HT1080 (cell line): ENCODE measurements at regions not wholly inside any gene's neighbourhood (a gene's known extent, or its start where the extent isn't known, plus 50 kb on each side); places are given as distances from the start of the nearest gene placed in this dataset.
"Not testable (repeated sequence)": the region's sequence is repeated elsewhere in the genome, so short reads cannot be mapped to it uniquely, and the experiment has no call there.

ENCODE experiments used
- DNase-seq: peaks from one replicate; pipeline ENCODE4 v3.0.0-alpha.2; 2015; ENCODE audit warnings: low read depth

- no peak for DNase-seq
These were observed 322.8 kb downstream of the SEC16B start for GRCh38 chr1:177646757-177647730.

GRCh38 chr1:177645491-177646190, 324.2 kb downstream of the SEC16B start:
- DNase-seq: no peak

GRCh38 chr1:177640687-177641086, 329.2 kb downstream of the SEC16B start:
- DNase-seq: no peak

GRCh38 chr1:177634151-177634550, 335.7 kb downstream of the SEC16B start:
- not testable (repeated sequence) for DNase-seq

GRCh38 chr1:177632923-177633615, 336.8 kb downstream of the SEC16B start:
- no peak for DNase-seq

- DNase-seq: no peak
These were observed 338.1 kb downstream of the SEC16B start for GRCh38 chr1:177631770-177632169.

GRCh38 chr1:177629526-177629925, 340.3 kb downstream of the SEC16B start:
- DNase-seq: no peak

- DNase-seq: no peak
These were observed 342.5 kb downstream of the SEC16B start for GRCh38 chr1:177627148-177627910.

- DNase-seq: peak; percentile 2
These were observed 349.1 kb downstream of the SEC16B start for GRCh38 chr1:177620636-177621190.

GRCh38 chr1:177615251-177615650, 354.6 kb downstream of the SEC16B start:
- DNase-seq: no peak

- no peak for DNase-seq
These were observed 358.5 kb downstream of the SEC16B start for GRCh38 chr1:177611402-177611801.

GRCh38 chr1:177609953-177610352, 359.9 kb downstream of the SEC16B start:
- DNase-seq: no peak

- no peak for DNase-seq
These were observed 368.9 kb downstream of the SEC16B start for GRCh38 chr1:177600936-177601335.

GRCh38 chr1:177600321-177600720, 369.5 kb downstream of the SEC16B start:
- no peak for DNase-seq

- DNase-seq: no peak
These were observed 372.5 kb downstream of the SEC16B start for GRCh38 chr1:177597393-177597792.

GRCh38 chr1:177596485-177596884, 373.4 kb downstream of the SEC16B start:
- DNase-seq: no peak

GRCh38 chr1:177593105-177593504, 376.8 kb downstream of the SEC16B start:
- no peak for DNase-seq

- no peak for DNase-seq
These were observed 377.2 kb downstream of the SEC16B start for GRCh38 chr1:177592624-177593023.

- no peak for DNase-seq
These were observed 378.7 kb downstream of the SEC16B start for GRCh38 chr1:177591155-177591554.

GRCh38 chr1:177589166-177589565, 380.7 kb downstream of the SEC16B start:
- DNase-seq: no peak

GRCh38 chr1:177586429-177586828, 383.4 kb downstream of the SEC16B start:
- peak; percentile 73 for DNase-seq
